ENCODE measurements at regions not wholly inside any gene's neighbourhood (a gene's known extent, or its start where the extent isn't known, plus 50 kb on each side); places are given as distances from the start of the nearest gene placed in this dataset.

- H3K4me3 ChIP-seq: no peak overlapping the region
- no peak overlapping the region for H3K27ac ChIP-seq
- TF ChIP-seq CTCF (IDR thresholded peaks at IDR 0.05): no peak
- no peak for DNase-seq (ENCODE audit: low spot score)
Observed at GRCh38 chr3:110708156-110708555, 363.5 kb upstream of the NECTIN3 start.

GRCh38 chr3:110710156-110710555 is 361.5 kb upstream of the NECTIN3 start:
- no peak for TF ChIP-seq CTCF (IDR thresholded peaks at IDR 0.05)
- DNase-seq (ENCODE audit: low spot score): no peak
- no peak overlapping the region for H3K4me3 ChIP-seq
- no peak overlapping the region for H3K27ac ChIP-seq

- TF ChIP-seq CTCF (IDR thresholded peaks at IDR 0.05): no peak
- no peak for DNase-seq (ENCODE audit: low spot score)
- Histone ChIP-seq H3K4me3 (no peak overlapping the region), H3K27ac (no peak overlapping the region)
Observed at GRCh38 chr3:110710603-110711002, 361.0 kb upstream of the NECTIN3 start.

- TF ChIP-seq CTCF (IDR thresholded peaks at IDR 0.05): no peak
- DNase-seq (ENCODE audit: low spot score): no peak
- Histone ChIP-seq H3K27ac (no peak overlapping the region), H3K4me3 (no peak overlapping the region)
Observed at GRCh38 chr3:110711130-110711832, 360.3 kb upstream of the NECTIN3 start.

- DNase-seq (ENCODE audit: low spot score): no peak
Observed at GRCh38 chr3:110711851-110712516, 359.6 kb upstream of the NECTIN3 start.

GRCh38 chr3:110727056-110727455 is 344.6 kb upstream of the NECTIN3 start:
- Histone ChIP-seq H3K4me3 (no peak overlapping the region), H3K27ac (no peak overlapping the region)
- no peak for DNase-seq (ENCODE audit: low spot score)
- TF ChIP-seq CTCF (IDR thresholded peaks at IDR 0.05): no peak

More at GRCh38 chr3:110711851-110712516, 359.6 kb upstream of the NECTIN3 start:
- H3K4me3 ChIP-seq: no peak overlapping the region
- no peak overlapping the region for H3K27ac ChIP-seq
- TF ChIP-seq CTCF (IDR thresholded peaks at IDR 0.05): no peak

- H3K27ac ChIP-seq: no peak overlapping the region
- no peak overlapping the region for H3K4me3 ChIP-seq
- no peak for TF ChIP-seq CTCF (IDR thresholded peaks at IDR 0.05)
- DNase-seq (ENCODE audit: low spot score): no peak
Observed at GRCh38 chr3:110731148-110731547, 340.5 kb upstream of the NECTIN3 start.
